ENCODE measurements at regions not wholly inside any gene's neighbourhood (a gene's known extent, or its start where the extent isn't known, plus 50 kb on each side); places are given as distances from the start of the nearest gene placed in this dataset.
"Not testable (repeated sequence)": the region's sequence is repeated elsewhere in the genome, so short reads cannot be mapped to it uniquely, and the experiment has no call there.

GRCh38 chr5:177863822-177864446 lies 81.2 kb upstream of the FAM153A start:
- H3K27me3 ChIP-seq (replicated peaks; ENCODE audit: control insufficient read depth, insufficient read depth, low read length, poor library complexity, severe bottlenecking); H3K9me3 ChIP-seq (ENCODE audit: control insufficient read depth, low read length); DNase-seq; H3K4me1 ChIP-seq (ENCODE audit: control insufficient read depth, insufficient read depth, low read length, poor library complexity, severe bottlenecking); H3K27ac ChIP-seq (ENCODE audit: insufficient read depth, low read length, poor library complexity, severe bottlenecking); H3K36me3 ChIP-seq (ENCODE audit: control insufficient read depth, insufficient read depth, low read length); H3K4me3 ChIP-seq (ENCODE audit: insufficient read depth, low read depth, low read length, poor library complexity, severe bottlenecking): not testable (repeated sequence)

- H3K36me3 ChIP-seq (ENCODE audit: control insufficient read depth, insufficient read depth, low read length); H3K4me3 ChIP-seq (ENCODE audit: insufficient read depth, low read depth, low read length, poor library complexity, severe bottlenecking); H3K9me3 ChIP-seq (ENCODE audit: control insufficient read depth, low read length); H3K27ac ChIP-seq (ENCODE audit: insufficient read depth, low read length, poor library complexity, severe bottlenecking); DNase-seq; H3K27me3 ChIP-seq (replicated peaks; ENCODE audit: control insufficient read depth, insufficient read depth, low read length, poor library complexity, severe bottlenecking); H3K4me1 ChIP-seq (ENCODE audit: control insufficient read depth, insufficient read depth, low read length, poor library complexity, severe bottlenecking): not testable (repeated sequence)
Observed at GRCh38 chr5:177857642-177858200, 75.0 kb upstream of the FAM153A start.

GRCh38 chr5:177856474-177856873 lies 73.8 kb upstream of the FAM153A start:
- H3K9me3 ChIP-seq (ENCODE audit: control insufficient read depth, low read length); H3K27ac ChIP-seq (ENCODE audit: insufficient read depth, low read length, poor library complexity, severe bottlenecking); H3K27me3 ChIP-seq (replicated peaks; ENCODE audit: control insufficient read depth, insufficient read depth, low read length, poor library complexity, severe bottlenecking); H3K36me3 ChIP-seq (ENCODE audit: control insufficient read depth, insufficient read depth, low read length); DNase-seq; H3K4me1 ChIP-seq (ENCODE audit: control insufficient read depth, insufficient read depth, low read length, poor library complexity, severe bottlenecking); H3K4me3 ChIP-seq (ENCODE audit: insufficient read depth, low read depth, low read length, poor library complexity, severe bottlenecking): not testable (repeated sequence)

GRCh38 chr5:177847914-177848313 lies 65.2 kb upstream of the FAM153A start:
- H3K27ac ChIP-seq (ENCODE audit: insufficient read depth, low read length, poor library complexity, severe bottlenecking); H3K36me3 ChIP-seq (ENCODE audit: control insufficient read depth, insufficient read depth, low read length); H3K27me3 ChIP-seq (replicated peaks; ENCODE audit: control insufficient read depth, insufficient read depth, low read length, poor library complexity, severe bottlenecking); DNase-seq; H3K9me3 ChIP-seq (ENCODE audit: control insufficient read depth, low read length); H3K4me3 ChIP-seq (ENCODE audit: insufficient read depth, low read depth, low read length, poor library complexity, severe bottlenecking); H3K4me1 ChIP-seq (ENCODE audit: control insufficient read depth, insufficient read depth, low read length, poor library complexity, severe bottlenecking): not testable (repeated sequence)

GRCh38 chr5:177846598-177846997 lies 63.9 kb upstream of the FAM153A start:
- H3K27ac ChIP-seq (ENCODE audit: insufficient read depth, low read length, poor library complexity, severe bottlenecking); DNase-seq; H3K9me3 ChIP-seq (ENCODE audit: control insufficient read depth, low read length): not testable (repeated sequence)

GRCh38 chr5:177845906-177846305 lies 63.2 kb upstream of the FAM153A start:
- not testable (repeated sequence) for H3K9me3 ChIP-seq (ENCODE audit: control insufficient read depth, low read length); H3K27ac ChIP-seq (ENCODE audit: insufficient read depth, low read length, poor library complexity, severe bottlenecking); H3K4me3 ChIP-seq (ENCODE audit: insufficient read depth, low read depth, low read length, poor library complexity, severe bottlenecking); DNase-seq; H3K36me3 ChIP-seq (ENCODE audit: control insufficient read depth, insufficient read depth, low read length); H3K4me1 ChIP-seq (ENCODE audit: control insufficient read depth, insufficient read depth, low read length, poor library complexity, severe bottlenecking); H3K27me3 ChIP-seq (replicated peaks; ENCODE audit: control insufficient read depth, insufficient read depth, low read length, poor library complexity, severe bottlenecking)

More at GRCh38 chr5:177846598-177846997, 63.9 kb upstream of the FAM153A start:
- H3K27me3 ChIP-seq (replicated peaks; ENCODE audit: control insufficient read depth, insufficient read depth, low read length, poor library complexity, severe bottlenecking); H3K4me1 ChIP-seq (ENCODE audit: control insufficient read depth, insufficient read depth, low read length, poor library complexity, severe bottlenecking); H3K36me3 ChIP-seq (ENCODE audit: control insufficient read depth, insufficient read depth, low read length); H3K4me3 ChIP-seq (ENCODE audit: insufficient read depth, low read depth, low read length, poor library complexity, severe bottlenecking): not testable (repeated sequence)

GRCh38 chr5:177836191-177836590 lies 53.5 kb upstream of the FAM153A start:
- H3K4me1 ChIP-seq (ENCODE audit: control insufficient read depth, insufficient read depth, low read length, poor library complexity, severe bottlenecking); H3K4me3 ChIP-seq (ENCODE audit: insufficient read depth, low read depth, low read length, poor library complexity, severe bottlenecking); H3K27me3 ChIP-seq (replicated peaks; ENCODE audit: control insufficient read depth, insufficient read depth, low read length, poor library complexity, severe bottlenecking); H3K27ac ChIP-seq (ENCODE audit: insufficient read depth, low read length, poor library complexity, severe bottlenecking); H3K9me3 ChIP-seq (ENCODE audit: control insufficient read depth, low read length); DNase-seq; H3K36me3 ChIP-seq (ENCODE audit: control insufficient read depth, insufficient read depth, low read length): not testable (repeated sequence)

Data from effector memory CD4-positive, alpha-beta T cell (primary cell).